SK-N-MC (cell line): ENCODE measurements at regions not wholly inside any gene's neighbourhood (a gene's known extent, or its start where the extent isn't known, plus 50 kb on each side); places are given as distances from the start of the nearest gene placed in this dataset.

Experiments used
- DNase-seq: peaks from one replicate; pipeline ENCODE4 v3.0.0-alpha.2; 2011; ENCODE audit warnings: low read depth, low spot score
- H3K27ac ChIP-seq: fragments of 200-600 bp; sonication (generic); 2 replicates; pipeline ENCODE4 v1.5.1; 2016; ENCODE audit warnings: mixed run types
- H3K36me3 ChIP-seq: fragments of 200-600 bp; sonication (generic); 2 replicates; pipeline ENCODE4 v1.6.1; 2017; ENCODE audit warnings: antibody characterized with exemption, low read length, mixed read lengths; ENCODE audit not compliant: insufficient read depth
- H3K4me3 ChIP-seq: fragments of 200-600 bp; sonication (generic); 2 replicates; pipeline ENCODE4 v1.5.1; 2016
- H3K9ac ChIP-seq: fragments of 200-600 bp; sonication (generic); 2 replicates; pipeline ENCODE4 v1.8.0; 2017; ENCODE audit warnings: mixed run types, mixed read lengths; ENCODE audit not compliant: insufficient read length
- H3K9me3 ChIP-seq: fragments of 200-600 bp; sonication (generic); 2 replicates; pipeline ENCODE4 v1.6.1; 2017; ENCODE audit warnings: low read depth, mild to moderate bottlenecking, antibody characterized with exemption, low read length, moderate library complexity, mixed read lengths
- EZH2 ChIP-seq: fragments of 200-600 bp; sonication (generic); IDR thresholded peaks from one replicate; pipeline ENCODE4 v1.6.1; 2017; ENCODE audit warnings: antibody characterized with exemption
- FOXP2 ChIP-seq: optimal IDR thresholded peaks from 2 replicates; pipeline ENCODE3; 2011; ENCODE audit warnings: mild to moderate bottlenecking, moderate library complexity; ENCODE audit not compliant: insufficient read depth; ENCODE audit errors: extremely low read length, control extremely low read depth
- POLR2AphosphoS5 ChIP-seq: IDR thresholded peaks from 2 replicates; pipeline ENCODE4 v1.6.1; 2012; ENCODE audit warnings: mild to moderate bottlenecking, low read depth, low read length, borderline replicate concordance

DNA sequence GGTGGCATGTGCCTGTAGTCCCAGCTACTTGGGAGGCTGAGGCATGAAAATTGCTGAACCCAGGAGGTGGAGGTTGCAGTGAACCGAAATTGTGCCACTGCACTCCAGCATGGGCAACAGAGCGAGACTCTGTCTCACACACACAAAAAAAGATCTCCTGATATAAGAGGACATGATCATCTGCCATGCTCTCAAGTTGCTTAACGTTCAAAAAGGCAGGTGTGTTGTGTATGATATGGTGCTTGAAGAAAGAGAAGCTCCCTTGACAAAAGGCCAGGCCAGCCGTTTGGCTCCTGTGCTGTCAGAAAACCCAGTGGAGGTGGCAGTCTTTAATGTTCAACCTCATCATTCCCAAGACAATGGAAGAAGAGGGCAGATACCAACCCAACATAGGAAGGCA lies 117.3 kb upstream of the PLET1 start:
- no peak overlapping the region for H3K27ac ChIP-seq
- no peak for DNase-seq
- no peaks in the 10 kb centered on the region for H3K9me3 ChIP-seq
- no peak overlapping the region for H3K9ac ChIP-seq
- TF ChIP-seq FOXP2 (no peak), EZH2 (no peak), POLR2AphosphoS5 (no peak)
- no peak overlapping the region for H3K4me3 ChIP-seq
- H3K36me3 ChIP-seq = no peaks in the 10 kb centered on the region

DNA sequence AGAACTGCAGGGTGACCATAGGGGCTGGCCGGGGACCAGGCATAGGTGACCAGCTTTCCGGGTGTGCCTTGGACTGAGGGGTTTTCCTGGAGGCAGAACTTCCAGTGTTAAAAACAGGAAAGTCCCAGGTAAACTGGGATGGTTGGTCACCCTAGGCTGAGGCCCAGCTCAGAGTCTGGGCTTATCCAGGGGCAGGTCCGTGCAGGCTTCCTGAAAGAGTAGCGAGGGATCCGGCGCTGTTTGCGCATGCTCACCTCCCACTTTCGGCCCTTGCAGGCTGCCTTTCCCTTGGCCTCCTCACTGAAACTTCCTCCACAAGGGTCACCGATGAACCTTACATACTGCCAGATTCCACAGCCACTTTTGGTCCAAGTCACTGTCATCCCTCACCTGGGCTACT lies 119.8 kb upstream of the PLET1 start:
- TF ChIP-seq FOXP2 (no peak), EZH2 (no peak), POLR2AphosphoS5 (no peak)
- Histone ChIP-seq H3K4me3 (no peak overlapping the region), H3K36me3 (no peaks in the 10 kb centered on the region), H3K27ac (peak overlapping the region; percentile 39; the same call in 1 of the 2 replicates), H3K9ac (no peak overlapping the region), H3K9me3 (no peaks in the 10 kb centered on the region)
- no peak for DNase-seq

DNA sequence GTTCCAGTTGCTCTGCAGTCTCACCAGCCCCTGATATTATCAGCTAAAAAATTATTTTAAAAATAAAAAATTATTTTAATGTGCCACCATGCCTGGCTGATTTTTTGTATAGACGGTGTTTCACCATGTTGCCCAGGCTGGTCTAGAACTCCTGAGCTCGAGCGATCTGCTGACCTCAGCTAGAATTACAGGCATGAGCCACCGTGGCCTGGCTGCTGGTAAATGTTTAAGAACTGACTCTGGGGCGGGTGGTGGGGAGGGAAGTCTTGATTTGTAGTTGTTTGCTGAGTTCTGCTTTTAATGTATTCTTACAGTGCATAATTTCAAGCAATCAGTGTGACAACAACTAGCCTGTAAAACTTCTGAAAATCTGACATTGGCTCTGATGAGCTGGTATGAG lies 120.9 kb upstream of the PLET1 start:
- Histone ChIP-seq H3K36me3 (no peaks in the 10 kb centered on the region), H3K9me3 (no peaks in the 10 kb centered on the region), H3K4me3 (no peak overlapping the region), H3K9ac (no peak overlapping the region), H3K27ac (peak overlapping the region; percentile 39)
- DNase-seq = no peak
- TF ChIP-seq EZH2 (no peak), FOXP2 (no peak), POLR2AphosphoS5 (no peak)

DNA sequence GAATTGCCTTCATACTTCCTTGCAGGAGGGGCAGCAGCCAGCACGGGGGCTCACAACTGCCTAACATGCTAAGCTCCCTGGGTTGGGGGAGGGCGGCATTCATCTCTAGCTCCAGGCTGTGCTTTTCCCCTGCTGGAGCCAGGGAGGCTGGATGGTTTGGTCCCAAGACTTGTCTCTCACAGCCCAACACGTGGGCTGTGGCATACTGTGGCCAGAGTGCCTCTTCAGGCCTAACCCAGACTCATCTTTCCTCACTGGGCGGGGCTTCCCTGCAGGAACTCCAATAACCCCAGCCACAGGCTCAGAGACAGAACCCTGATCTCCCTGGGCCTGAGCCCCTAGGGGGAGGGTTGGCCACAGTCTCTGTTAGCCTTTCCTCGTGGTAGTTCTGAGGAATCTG lies 121.9 kb upstream of the PLET1 start:
- DNase-seq = no peak
- TF ChIP-seq EZH2 (no peak), POLR2AphosphoS5 (no peak), FOXP2 (no peak)

DNA sequence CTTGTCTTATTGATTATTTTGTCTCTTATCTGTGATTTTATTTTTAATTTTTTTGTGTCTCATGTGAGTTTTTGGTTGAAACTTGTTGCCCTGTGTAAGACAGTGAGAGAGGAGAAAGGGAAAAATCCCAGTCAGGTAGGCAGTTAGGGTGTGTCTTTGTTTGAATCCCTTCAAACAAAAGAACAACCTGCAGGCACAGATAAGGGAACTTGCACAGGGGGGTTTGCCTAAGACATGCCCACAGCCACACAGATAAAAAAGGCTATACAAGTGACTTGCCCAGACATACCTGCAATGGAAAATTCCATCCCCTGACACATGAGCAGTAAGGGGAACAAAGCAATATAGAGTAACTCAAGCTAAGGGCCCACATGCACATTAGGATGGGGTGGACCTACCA lies 127.8 kb upstream of the PLET1 start:
- Histone ChIP-seq H3K9me3 (no peaks in the 10 kb centered on the region), H3K4me3 (no peak overlapping the region), H3K36me3 (no peaks in the 10 kb centered on the region), H3K27ac (no peak overlapping the region), H3K9ac (no peak overlapping the region)
- no peak for DNase-seq
- TF ChIP-seq FOXP2 = no peak
- no peak for TF ChIP-seq POLR2AphosphoS5
- TF ChIP-seq EZH2 = no peak

More for the DNA sequence above, 121.9 kb upstream of the PLET1 start:
- no peaks in the 10 kb centered on the region for H3K9me3 ChIP-seq
- no peaks in the 10 kb centered on the region for H3K36me3 ChIP-seq
- no peak overlapping the region for H3K9ac ChIP-seq
- H3K27ac ChIP-seq = no peak overlapping the region
- H3K4me3 ChIP-seq = no peak overlapping the region

DNA sequence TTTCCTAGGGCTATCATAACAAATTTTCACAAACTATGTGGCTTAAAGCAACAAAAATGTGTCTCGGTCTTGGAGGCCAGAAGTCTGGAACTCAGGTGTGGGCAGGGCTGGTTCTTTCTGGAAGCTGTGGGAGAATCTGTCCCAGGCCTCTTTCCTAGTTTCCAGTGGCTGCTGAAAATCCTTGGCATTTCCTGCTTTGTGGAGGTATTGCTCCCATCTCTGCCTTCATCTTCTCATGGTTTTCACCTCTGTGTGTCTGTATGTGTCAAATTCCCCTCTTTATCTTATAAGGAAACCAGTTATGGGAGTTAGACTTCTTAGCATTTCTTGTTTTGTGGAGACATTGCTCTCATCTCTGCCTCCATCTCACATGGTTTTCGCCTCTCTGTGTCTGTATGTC lies 130.4 kb upstream of the PLET1 start:
- no peak for DNase-seq
- no peak for TF ChIP-seq FOXP2
- TF ChIP-seq POLR2AphosphoS5 = no peak
- no peak for TF ChIP-seq EZH2
- H3K9ac ChIP-seq = no peak overlapping the region
- H3K4me3 ChIP-seq = no peak overlapping the region
- H3K36me3 ChIP-seq = no peaks in the 10 kb centered on the region
- H3K27ac ChIP-seq = no peak overlapping the region
- H3K9me3 ChIP-seq = no peaks in the 10 kb centered on the region

DNA sequence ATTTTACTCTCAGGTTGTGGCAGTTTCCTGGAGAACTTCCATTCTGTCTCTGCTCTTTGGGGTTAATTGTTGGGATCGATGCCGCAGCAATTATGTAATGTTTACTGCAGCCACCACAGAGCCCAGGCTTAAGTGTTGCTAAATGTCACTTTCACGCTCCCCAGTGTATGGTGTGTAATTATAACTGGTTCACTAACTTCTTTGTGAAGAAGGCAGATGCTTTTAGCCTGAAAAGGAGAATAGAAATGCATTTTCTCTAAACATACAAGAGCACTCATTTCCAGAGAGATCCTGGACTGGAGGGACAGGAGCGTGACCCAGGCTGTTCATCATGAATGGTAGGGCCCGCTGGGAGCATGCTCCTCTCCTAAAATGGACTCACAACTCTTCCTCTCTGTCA lies 132.2 kb upstream of the PLET1 start:
- Histone ChIP-seq H3K36me3 (no peaks in the 10 kb centered on the region), H3K4me3 (no peak overlapping the region), H3K27ac (no peak overlapping the region), H3K9ac (no peak overlapping the region), H3K9me3 (no peaks in the 10 kb centered on the region)
- no peak for DNase-seq
- no peak for TF ChIP-seq FOXP2
- TF ChIP-seq POLR2AphosphoS5 = no peak
- TF ChIP-seq EZH2 = no peak

DNA sequence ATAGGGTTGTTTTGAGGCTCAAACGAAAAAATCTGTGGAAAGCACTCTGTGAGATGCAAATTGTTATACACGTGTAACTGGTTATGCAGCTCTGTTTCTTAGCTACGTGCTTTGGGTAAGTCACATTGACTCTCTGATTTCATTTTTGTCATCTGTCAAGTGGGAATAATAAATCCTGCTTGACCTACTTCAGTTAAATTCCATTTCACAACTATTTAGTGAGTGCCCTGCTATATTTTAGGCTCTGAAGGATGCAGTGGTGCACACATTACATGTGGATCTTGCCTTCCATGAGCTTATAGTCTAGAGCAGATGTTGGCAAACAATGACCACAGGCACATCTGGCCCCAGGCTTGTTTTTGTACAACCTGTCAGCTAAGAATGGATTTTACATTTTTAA lies 133.6 kb upstream of the PLET1 start:
- Histone ChIP-seq H3K9ac (no peak overlapping the region), H3K36me3 (no peaks in the 10 kb centered on the region), H3K27ac (no peak overlapping the region), H3K4me3 (no peak overlapping the region), H3K9me3 (no peaks in the 10 kb centered on the region)
- TF ChIP-seq FOXP2 (no peak), POLR2AphosphoS5 (no peak), EZH2 (no peak)
- DNase-seq = no peak

DNA sequence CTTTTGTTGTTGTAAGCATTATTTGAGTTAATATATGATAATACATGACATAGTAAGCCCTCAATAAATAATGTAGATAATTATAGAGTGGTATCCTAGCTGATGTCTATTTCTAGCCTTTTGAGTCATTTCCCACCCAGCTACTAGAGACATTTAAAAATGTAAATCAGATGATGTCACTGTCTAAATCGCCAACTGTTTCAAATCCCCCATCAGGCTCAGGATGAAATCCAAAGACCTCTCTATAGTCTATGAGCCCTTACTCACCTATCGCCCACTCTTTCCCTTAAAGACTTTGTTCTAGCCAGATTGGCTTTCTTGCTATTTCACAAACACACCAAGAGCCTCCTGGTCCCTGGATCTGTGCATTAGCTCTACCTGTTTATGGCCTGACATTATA lies 135.4 kb upstream of the PLET1 start:
- Histone ChIP-seq H3K27ac (no peak overlapping the region), H3K4me3 (no peak overlapping the region), H3K36me3 (no peaks in the 10 kb centered on the region), H3K9me3 (no peaks in the 10 kb centered on the region), H3K9ac (no peak overlapping the region)
- no peak for DNase-seq
- TF ChIP-seq EZH2 (no peak), POLR2AphosphoS5 (no peak), FOXP2 (no peak)
